GM23338 (cell line): ENCODE measurements at regions not wholly inside any gene's neighbourhood (a gene's known extent, or its start where the extent isn't known, plus 50 kb on each side); places are given as distances from the start of the nearest gene placed in this dataset.

Experiments used
- ATAC-seq: fragments of 200-7000 bp; cut with Tn5 transposase; 3 replicates; pipeline ENCODE4 v1.9.1; 2020
- DNase-seq: peaks from one replicate; pipeline ENCODE4 v3.0.0-alpha.2; 2015; ENCODE audit warnings: low spot score
- H2AFZ ChIP-seq: fragments of 200-600 bp; sonication (generic); 2 replicates; pipeline ENCODE4 v1.8.0; 2016; ENCODE audit warnings: antibody characterized with exemption, mild to moderate bottlenecking, moderate library complexity
- H3F3A ChIP-seq: fragments of 200-600 bp; sonication (generic); replicated peaks from 2 replicates; pipeline ENCODE4 v1.8.0; 2017; ENCODE audit warnings: antibody characterized with exemption, mixed run types, low read depth
- H3K27ac ChIP-seq: fragments of 200-600 bp; sonication (generic); 2 replicates; pipeline ENCODE4 v1.6.1; 2016; ENCODE audit warnings: low read depth
- H3K27me3 ChIP-seq: fragments of 200-600 bp; sonication (generic); 2 replicates; pipeline ENCODE4 v1.8.0; 2016; ENCODE audit warnings: mild to moderate bottlenecking, mixed run types, moderate library complexity; ENCODE audit not compliant: insufficient read depth
- H3K36me3 ChIP-seq: fragments of 200-600 bp; sonication (generic); 2 replicates; pipeline ENCODE4 v1.8.0; 2016; ENCODE audit warnings: mild to moderate bottlenecking; ENCODE audit not compliant: insufficient read depth
- H3K4me1 ChIP-seq: fragments of 200-600 bp; sonication (generic); 2 replicates; pipeline ENCODE4 v1.8.0; 2016; ENCODE audit warnings: mild to moderate bottlenecking, moderate library complexity; ENCODE audit not compliant: insufficient read depth
- H3K4me2 ChIP-seq: fragments of 200-600 bp; sonication (generic); 2 replicates; pipeline ENCODE4 v1.7.1; 2017; ENCODE audit warnings: mixed run types
- H3K4me3 ChIP-seq: fragments of 200-600 bp; sonication (generic); 2 replicates; pipeline ENCODE4 v1.6.1; 2016; ENCODE audit warnings: mixed run types
- H3K79me2 ChIP-seq: fragments of 200-600 bp; sonication (generic); replicated peaks from 2 replicates; pipeline ENCODE4 v1.8.0; 2017; ENCODE audit warnings: mild to moderate bottlenecking; ENCODE audit not compliant: insufficient read depth
- H3K9me2 ChIP-seq: fragments of 200-600 bp; sonication (generic); 2 replicates; pipeline ENCODE4 v1.8.0; 2017; ENCODE audit not compliant: insufficient read depth
- H4K20me1 ChIP-seq: fragments of 200-600 bp; sonication (generic); replicated peaks from 2 replicates; pipeline ENCODE4 v1.8.0; 2017; ENCODE audit warnings: mild to moderate bottlenecking; ENCODE audit not compliant: insufficient read depth
- H3K27ac Mint-ChIP-seq: 2 replicates; pipeline ENCODE4 v1.8.0; 2020; ENCODE audit warnings: inconsistent platforms, mild to moderate bottlenecking, moderate library complexity, mixed read lengths
- H3K27me3 Mint-ChIP-seq: 3 replicates; pipeline ENCODE4 v1.8.0; 2022; ENCODE audit warnings: low read depth, mild to moderate bottlenecking, moderate library complexity, mixed read lengths, inconsistent platforms; ENCODE audit not compliant: insufficient read depth, poor library complexity
- H3K36me3 Mint-ChIP-seq: 3 replicates; pipeline ENCODE4 v1.8.0; 2021; ENCODE audit warnings: low read depth, mild to moderate bottlenecking, inconsistent platforms, moderate library complexity, mixed read lengths
- H3K4me1 Mint-ChIP-seq: 3 replicates; pipeline ENCODE4 v1.8.0; 2020; ENCODE audit warnings: mild to moderate bottlenecking, inconsistent platforms, mixed read lengths
- H3K4me3 Mint-ChIP-seq: 3 replicates; pipeline ENCODE4 v1.8.0; 2021; ENCODE audit warnings: moderate library complexity, mild to moderate bottlenecking, inconsistent platforms, mixed read lengths
- H3K9me3 Mint-ChIP-seq: 3 replicates; pipeline ENCODE4 v1.8.0; 2020; ENCODE audit warnings: moderate library complexity, mild to moderate bottlenecking, inconsistent platforms, mixed read lengths
- ETS1 ChIP-seq: IDR thresholded peaks from 2 replicates; pipeline ENCODE4 v1.6.1; 2016; ENCODE audit warnings: antibody characterized with exemption
- STAT1 ChIP-seq: IDR thresholded peaks from one replicate; pipeline ENCODE4 v1.6.1; 2016; ENCODE audit warnings: antibody characterized with exemption; ENCODE audit not compliant: unreplicated experiment
- ZNF114 ChIP-seq: fragments of 250-450 bp; sonication (Bioruptor Pico); IDR thresholded peaks from 2 replicates; pipeline ENCODE4 v1.5.0; 2020; ENCODE audit warnings: mild to moderate bottlenecking, moderate library complexity
- ZNF331 ChIP-seq: fragments of 250-450 bp; sonication (Bioruptor Pico); IDR thresholded peaks from 2 replicates; pipeline ENCODE4 v1.5.0; 2020; ENCODE audit warnings: low read depth, mild to moderate bottlenecking, moderate library complexity
- ZNF462 ChIP-seq: fragments of 250-450 bp; sonication (Bioruptor Pico); IDR thresholded peaks from 2 replicates; pipeline ENCODE4 v1.5.0; 2020; ENCODE audit warnings: mild to moderate bottlenecking, moderate library complexity

GRCh38 chr4:130545171-130545570 is 1449.2 kb downstream of the C4orf33 start (continued):
- TF ChIP-seq ZNF462 (CRISPR knock-in tag) (no peak), ZNF331 (CRISPR knock-in tag) (no peak), ZNF114 (CRISPR knock-in tag) (no peak), ETS1 (no peak)

GRCh38 chr4:130545596-130545995 is 1449.6 kb downstream of the C4orf33 start:
- Mint-ChIP-seq H3K36me3 (no peaks in the 10 kb centered on the region), H3K27me3 (no peaks in the 10 kb centered on the region), H3K27ac (no peak overlapping the region), H3K9me3 (peaks cover 3% of the 10 kb centered on the region; the same call in 1 of the 3 replicates), H3K4me1 (no peaks in the 10 kb centered on the region), H3K4me3 (no peak overlapping the region)
- no peaks in the 10 kb centered on the region for H3K9me2 ChIP-seq
- H4K20me1 ChIP-seq = no peaks in the 10 kb centered on the region
- H3K4me2 ChIP-seq = no peak overlapping the region
- H2AFZ ChIP-seq = no peak overlapping the region
- no peak overlapping the region for H3K4me3 ChIP-seq
- ATAC-seq (no peak), DNase-seq (no peak)
- H3K27me3 ChIP-seq = no peaks in the 10 kb centered on the region
- H3F3A ChIP-seq = no peaks in the 10 kb centered on the region
- H3K27ac ChIP-seq = no peak overlapping the region
- no peaks in the 10 kb centered on the region for H3K4me1 ChIP-seq
- TF ChIP-seq ZNF462 (CRISPR knock-in tag) = no peak
- no peak for TF ChIP-seq ETS1
- no peak for TF ChIP-seq STAT1
- no peaks in the 10 kb centered on the region for H3K79me2 ChIP-seq
- H3K36me3 ChIP-seq = no peaks in the 10 kb centered on the region
